Stimulated activated naive CD8-positive, alpha-beta T cell treated with anti-CD3 and anti-CD28 coated beads, Interleukin-15, Interleukin-2, amounts not matched to agents 100 U/mL and 50 U/mL, for 24 hours (primary cell): ENCODE measurements at regions not wholly inside any gene's neighbourhood (a gene's known extent, or its start where the extent isn't known, plus 50 kb on each side); places are given as distances from the start of the nearest gene placed in this dataset.

Experiments used
- ATAC-seq: fragments of 150-1000 bp; cut with Tn5 transposase; one replicate; pipeline ENCODE4 v1.10.0; 2021
- DNase-seq: peaks from one replicate; pipeline ENCODE4 v3.0.0; 2021

GRCh38 chr2:5491523-5491922 lies 200.7 kb upstream of the SOX11 start:
- ATAC-seq (no peak), DNase-seq (no peak)

GRCh38 chr2:5493256-5493655 lies 198.9 kb upstream of the SOX11 start:
- no peak for DNase-seq
- ATAC-seq: no peak

- no peak for ATAC-seq
These were observed 198.0 kb upstream of the SOX11 start for GRCh38 chr2:5494212-5494611.

GRCh38 chr2:5495586-5495985 lies 196.6 kb upstream of the SOX11 start:
- ATAC-seq: no peak
- DNase-seq: no peak

More at GRCh38 chr2:5494212-5494611, 198.0 kb upstream of the SOX11 start:
- no peak for DNase-seq

- DNase-seq: no peak
These were observed 194.3 kb upstream of the SOX11 start for GRCh38 chr2:5497874-5498273.

GRCh38 chr2:5501807-5502206 lies 190.4 kb upstream of the SOX11 start:
- ATAC-seq (no peak), DNase-seq (no peak)

More at GRCh38 chr2:5497874-5498273, 194.3 kb upstream of the SOX11 start:
- ATAC-seq: no peak

GRCh38 chr2:5502385-5502784 lies 189.8 kb upstream of the SOX11 start:
- no peak for DNase-seq
- ATAC-seq: no peak

- ATAC-seq: no peak
- no peak for DNase-seq
These were observed 187.4 kb upstream of the SOX11 start for GRCh38 chr2:5504756-5505155.

- DNase-seq (no peak), ATAC-seq (no peak)
These were observed 184.8 kb upstream of the SOX11 start for GRCh38 chr2:5507367-5507766.

GRCh38 chr2:5509362-5509761 lies 182.8 kb upstream of the SOX11 start:
- no peak for ATAC-seq
- no peak for DNase-seq

- DNase-seq (no peak), ATAC-seq (no peak)
These were observed 182.1 kb upstream of the SOX11 start for GRCh38 chr2:5510082-5510481.

GRCh38 chr2:5515693-5516092 lies 176.5 kb upstream of the SOX11 start:
- DNase-seq (no peak), ATAC-seq (no peak)

- DNase-seq: no peak
- no peak for ATAC-seq
These were observed 172.9 kb upstream of the SOX11 start for GRCh38 chr2:5519286-5519685.

- ATAC-seq (no peak), DNase-seq (no peak)
These were observed 171.7 kb upstream of the SOX11 start for GRCh38 chr2:5520463-5520972.

- ATAC-seq (no peak), DNase-seq (no peak)
These were observed 170.7 kb upstream of the SOX11 start for GRCh38 chr2:5521461-5521860.

GRCh38 chr2:5524551-5524950 lies 167.6 kb upstream of the SOX11 start:
- ATAC-seq: no peak
- no peak for DNase-seq

- no peak for ATAC-seq
- no peak for DNase-seq
These were observed 163.5 kb upstream of the SOX11 start for GRCh38 chr2:5528706-5529105.

GRCh38 chr2:5530011-5530696 lies 162.0 kb upstream of the SOX11 start:
- no peak for ATAC-seq
- no peak for DNase-seq

GRCh38 chr2:5535301-5535700 lies 156.9 kb upstream of the SOX11 start:
- DNase-seq (no peak), ATAC-seq (no peak)

GRCh38 chr2:5537180-5537688 lies 154.9 kb upstream of the SOX11 start:
- no peak for ATAC-seq
- no peak for DNase-seq

- ATAC-seq (no peak), DNase-seq (no peak)
These were observed 153.9 kb upstream of the SOX11 start for GRCh38 chr2:5538313-5538712.

- ATAC-seq: no peak
- DNase-seq: no peak
These were observed 153.4 kb upstream of the SOX11 start for GRCh38 chr2:5538772-5539171.

GRCh38 chr2:5539282-5540165 lies 152.7 kb upstream of the SOX11 start:
- ATAC-seq: no peak
- no peak for DNase-seq
